Astrocyte (in vitro differentiated cells and primary cell): ENCODE measurements at regions not wholly inside any gene's neighbourhood (a gene's known extent, or its start where the extent isn't known, plus 50 kb on each side); places are given as distances from the start of the nearest gene placed in this dataset.

Experiments
- DNase-seq: peaks from one replicate; pipeline ENCODE4 v3.0.0-alpha.2; 2010; ENCODE audit warnings: low read depth
- FAIRE-seq: peaks from 2 replicates; lab custom pipeline; 2011; peaks lifted over from hg19 to GRCh38; lab: Jason Lieb, UNC
- H2AFZ ChIP-seq: 2 replicates; pipeline ENCODE4 v1.6.0; 2012; ENCODE audit warnings: low read depth, low read length, inconsistent platforms
- H3K27ac ChIP-seq: 2 replicates; pipeline ENCODE4 v1.5.1; 2011; ENCODE audit warnings: low read depth, low read length, inconsistent platforms
- H3K27me3 ChIP-seq: 2 replicates; pipeline ENCODE4 v1.6.0; 2011; ENCODE audit warnings: low read length, inconsistent platforms; ENCODE audit not compliant: insufficient read depth
- H3K36me3 ChIP-seq: 2 replicates; pipeline ENCODE4 v1.5.1; 2011; ENCODE audit warnings: low read length, inconsistent platforms; ENCODE audit not compliant: insufficient read depth
- H3K4me1 ChIP-seq: 2 replicates; pipeline ENCODE4 v1.5.1; 2011; ENCODE audit warnings: low read length, inconsistent platforms; ENCODE audit not compliant: insufficient read depth
- H3K4me2 ChIP-seq: 2 replicates; pipeline ENCODE4 v1.6.0; 2012; ENCODE audit warnings: low read length, inconsistent platforms
- H3K4me3 ChIP-seq: 2 replicates; pipeline ENCODE4 v1.5.1; 2011; ENCODE audit warnings: low read depth, mild to moderate bottlenecking, low read length, inconsistent platforms; ENCODE audit not compliant: insufficient read depth
- H3K79me2 ChIP-seq: 2 replicates; pipeline ENCODE4 v1.6.0; 2012; ENCODE audit warnings: mild to moderate bottlenecking, low read length, inconsistent platforms; ENCODE audit not compliant: insufficient read depth
- H3K9ac ChIP-seq: 2 replicates; pipeline ENCODE4 v1.6.0; 2012; ENCODE audit warnings: mild to moderate bottlenecking, low read length, inconsistent platforms
- H3K9me3 ChIP-seq: 2 replicates; pipeline ENCODE4 v1.5.1; 2012; ENCODE audit warnings: low read depth, mild to moderate bottlenecking, low read length, inconsistent platforms; ENCODE audit not compliant: insufficient read depth
- H4K20me1 ChIP-seq: 2 replicates; pipeline ENCODE4 v1.6.0; 2012; ENCODE audit warnings: low read length, inconsistent platforms; ENCODE audit not compliant: insufficient read depth
- H3K27ac Mint-ChIP-seq: one replicate; pipeline ENCODE4 v1.8.0; 2021; ENCODE audit warnings: mild to moderate bottlenecking, mixed read lengths; ENCODE audit not compliant: unreplicated experiment
- H3K27me3 Mint-ChIP-seq: one replicate; pipeline ENCODE4 v1.8.0; 2021; ENCODE audit warnings: low read depth, mixed read lengths; ENCODE audit not compliant: unreplicated experiment
- H3K36me3 Mint-ChIP-seq: one replicate; pipeline ENCODE4 v1.8.0; 2021; ENCODE audit warnings: low read depth, mixed read lengths; ENCODE audit not compliant: unreplicated experiment
- H3K4me1 Mint-ChIP-seq: one replicate; pipeline ENCODE4 v1.8.0; 2021; ENCODE audit warnings: low read depth, mixed read lengths; ENCODE audit not compliant: unreplicated experiment
- H3K4me3 Mint-ChIP-seq: one replicate; pipeline ENCODE4 v1.8.0; 2021; ENCODE audit warnings: mild to moderate bottlenecking, moderate library complexity, mixed read lengths; ENCODE audit not compliant: unreplicated experiment
- H3K9me3 Mint-ChIP-seq: one replicate; pipeline ENCODE4 v1.8.0; 2021; ENCODE audit warnings: mild to moderate bottlenecking, mixed read lengths; ENCODE audit not compliant: unreplicated experiment
- CTCF ChIP-seq: IDR thresholded peaks from 2 replicates; pipeline ENCODE4 v1.5.1; 2011; ENCODE audit warnings: low read depth, mild to moderate bottlenecking, inconsistent platforms, low read length, moderate library complexity; ENCODE audit not compliant: insufficient read depth
- EZH2 ChIP-seq: IDR thresholded peaks from 2 replicates; pipeline ENCODE4 v1.6.1; 2012; ENCODE audit warnings: mild to moderate bottlenecking, low read length, inconsistent platforms; ENCODE audit not compliant: insufficient read depth

- no peaks in the 10 kb centered on the region for H3K79me2 ChIP-seq
- H3K27me3 ChIP-seq, result no peaks in the 10 kb centered on the region
- peaks cover 4% of the 10 kb centered on the region for H3K9me3 Mint-ChIP-seq
- H4K20me1 ChIP-seq, result no peaks in the 10 kb centered on the region
- no peak overlapping the region for H3K4me3 Mint-ChIP-seq
- H3K9ac ChIP-seq, result no peak overlapping the region
- no peak for DNase-seq
- FAIRE-seq, result no peak
- no peaks in the 10 kb centered on the region for H3K36me3 ChIP-seq
- H3K27ac Mint-ChIP-seq, result no peak overlapping the region
- H3K27me3 Mint-ChIP-seq, result no peaks in the 10 kb centered on the region
- no peak overlapping the region for H3K4me2 ChIP-seq
- no peaks in the 10 kb centered on the region for H3K4me1 Mint-ChIP-seq
- no peak overlapping the region for H3K27ac ChIP-seq
- H2AFZ ChIP-seq, result no peak overlapping the region
- H3K4me1 ChIP-seq, result no peaks in the 10 kb centered on the region
- no peak overlapping the region for H3K4me3 ChIP-seq
- H3K9me3 ChIP-seq, result no peaks in the 10 kb centered on the region
- H3K36me3 Mint-ChIP-seq, result no peaks in the 10 kb centered on the region
- no peak for TF ChIP-seq CTCF
- no peak for TF ChIP-seq EZH2
These were observed 323.3 kb downstream of the MAN2A1 start for GRCh38 chr5:110013017-110013416.

GRCh38 chr5:110017854-110018253 lies 328.1 kb downstream of the MAN2A1 start:
- no peaks in the 10 kb centered on the region for H3K27me3 ChIP-seq
- no peak overlapping the region for H3K27ac Mint-ChIP-seq
- no peak overlapping the region for H3K4me3 ChIP-seq
- H3K4me1 ChIP-seq, result no peaks in the 10 kb centered on the region
- no peaks in the 10 kb centered on the region for H3K36me3 ChIP-seq
- FAIRE-seq, result no peak
- H3K9ac ChIP-seq, result no peak overlapping the region
- H3K9me3 Mint-ChIP-seq, result peaks cover 4% of the 10 kb centered on the region
- no peak overlapping the region for H3K27ac ChIP-seq
- H3K36me3 Mint-ChIP-seq, result no peaks in the 10 kb centered on the region
- no peaks in the 10 kb centered on the region for H4K20me1 ChIP-seq
- H3K9me3 ChIP-seq, result no peaks in the 10 kb centered on the region
- no peak overlapping the region for H3K4me2 ChIP-seq
- no peak overlapping the region for H3K4me3 Mint-ChIP-seq
- H3K4me1 Mint-ChIP-seq, result no peaks in the 10 kb centered on the region
- no peak overlapping the region for H2AFZ ChIP-seq
- no peaks in the 10 kb centered on the region for H3K79me2 ChIP-seq
- no peak for DNase-seq
- H3K27me3 Mint-ChIP-seq, result no peaks in the 10 kb centered on the region
- TF ChIP-seq CTCF (no peak), EZH2 (no peak)

- Histone ChIP-seq H3K79me2 (no peaks in the 10 kb centered on the region), H3K4me3 (no peak overlapping the region), H3K9me3 (no peaks in the 10 kb centered on the region), H3K36me3 (no peaks in the 10 kb centered on the region), H3K4me2 (no peak overlapping the region), H3K27me3 (no peaks in the 10 kb centered on the region), H2AFZ (no peak overlapping the region), H3K27ac (no peak overlapping the region), H4K20me1 (no peaks in the 10 kb centered on the region), H3K9ac (no peak overlapping the region), H3K4me1 (no peaks in the 10 kb centered on the region)
- FAIRE-seq, result no peak
- Mint-ChIP-seq H3K9me3 (no peaks in the 10 kb centered on the region), H3K4me3 (no peak overlapping the region), H3K4me1 (no peaks in the 10 kb centered on the region), H3K36me3 (no peaks in the 10 kb centered on the region), H3K27ac (no peak overlapping the region), H3K27me3 (no peaks in the 10 kb centered on the region)
- TF ChIP-seq CTCF (no peak), EZH2 (no peak)
- no peak for DNase-seq
These were observed 328.8 kb downstream of the MAN2A1 start for GRCh38 chr5:110018509-110018908.
